ENCODE measurements at regions not wholly inside any gene's neighbourhood (a gene's known extent, or its start where the extent isn't known, plus 50 kb on each side); places are given as distances from the start of the nearest gene placed in this dataset.
"Not testable (repeated sequence)": the region's sequence is repeated elsewhere in the genome, so short reads cannot be mapped to it uniquely, and the experiment has no call there.

DNA sequence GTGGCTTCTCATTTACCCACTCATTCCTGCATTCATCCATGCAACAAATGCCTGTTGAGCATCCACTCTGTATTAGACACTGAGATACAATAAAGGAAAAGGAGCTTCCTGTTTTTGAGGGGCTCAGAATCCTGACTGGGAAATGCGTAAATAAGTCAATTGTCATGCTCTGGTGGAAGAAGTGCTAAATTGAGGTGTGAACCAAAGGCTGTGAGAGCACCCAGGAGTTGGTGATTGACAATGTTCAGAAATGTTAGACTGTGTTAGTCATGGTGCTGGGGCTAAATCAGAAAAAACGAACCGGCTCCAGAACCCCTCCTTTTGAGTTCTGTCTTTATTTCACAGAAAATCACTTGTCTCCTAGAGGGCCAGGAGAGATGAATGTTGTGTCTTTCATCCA, 558.6 kb upstream of the SGCD start:
- no peak for DNase-seq

DNA sequence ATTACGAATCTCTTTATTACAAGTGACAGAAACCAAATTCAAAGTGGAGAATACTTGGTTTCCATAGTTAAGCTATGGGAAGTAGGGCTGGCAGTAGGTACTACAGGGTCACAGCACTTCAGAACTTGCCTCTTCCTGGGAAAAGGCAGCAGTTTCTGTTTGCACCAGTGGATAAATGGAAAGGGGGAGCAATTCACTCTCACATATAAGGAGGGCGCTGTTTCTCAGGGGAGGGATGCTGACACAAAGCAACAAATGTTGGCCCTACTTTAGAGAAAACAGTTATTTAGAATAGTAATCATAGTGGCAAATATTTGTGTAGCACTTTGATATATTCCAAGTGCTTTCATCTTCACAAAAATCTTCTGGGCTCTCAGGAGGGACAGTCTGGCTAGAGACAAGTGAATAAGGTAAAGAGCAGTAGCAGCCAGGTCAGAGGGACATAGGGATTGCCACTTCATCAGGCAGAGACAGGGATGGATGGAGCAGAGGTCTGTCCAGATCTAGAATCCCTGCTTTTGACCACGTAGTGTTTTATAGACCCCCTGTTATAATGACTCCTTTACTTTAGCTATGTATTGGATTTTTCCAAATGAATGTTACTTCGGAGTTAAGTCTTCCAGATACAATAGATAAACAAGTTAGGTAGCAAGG, 554.8 kb upstream of the SGCD start:
- DNase-seq = no peak

DNA sequence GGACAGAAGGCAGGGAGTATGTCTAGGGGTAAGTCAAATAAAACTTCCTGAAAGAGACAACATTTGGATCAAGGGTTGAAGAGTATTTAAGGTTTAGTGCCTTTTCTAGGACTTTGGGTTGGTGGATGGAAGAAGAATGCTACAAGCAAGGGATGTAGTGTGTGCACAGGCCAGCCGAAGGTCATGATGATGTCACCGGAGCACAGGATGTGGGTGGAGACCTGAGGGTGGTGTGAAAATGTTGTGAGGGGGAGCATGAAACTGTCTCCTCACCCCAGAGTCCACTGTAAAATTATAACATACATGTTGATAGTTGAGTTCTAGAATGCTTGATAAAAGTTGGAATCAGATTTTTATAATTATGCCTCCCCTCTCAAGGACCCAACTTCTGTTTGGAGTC, 553.3 kb upstream of the SGCD start:
- no peak for DNase-seq

DNA sequence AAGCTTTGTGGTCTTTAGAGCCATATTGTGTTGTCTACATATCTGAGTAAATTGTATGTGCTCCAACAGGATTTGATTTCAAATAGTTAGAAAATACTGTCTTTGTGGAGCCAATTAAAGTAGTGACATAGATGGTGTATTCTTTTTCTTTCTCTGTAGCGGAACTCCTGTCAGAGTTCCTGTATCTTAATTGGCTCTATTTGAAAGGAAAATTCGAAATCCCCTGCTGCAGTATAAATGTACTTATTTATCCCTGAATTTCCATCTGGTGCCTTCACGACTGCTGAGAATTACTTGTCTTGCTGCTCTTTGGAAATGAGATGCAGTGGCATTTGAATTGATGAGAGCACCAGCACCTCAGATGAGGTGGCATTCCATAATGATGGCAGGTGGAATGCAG, 546.7 kb upstream of the SGCD start:
- no peak for DNase-seq

DNA sequence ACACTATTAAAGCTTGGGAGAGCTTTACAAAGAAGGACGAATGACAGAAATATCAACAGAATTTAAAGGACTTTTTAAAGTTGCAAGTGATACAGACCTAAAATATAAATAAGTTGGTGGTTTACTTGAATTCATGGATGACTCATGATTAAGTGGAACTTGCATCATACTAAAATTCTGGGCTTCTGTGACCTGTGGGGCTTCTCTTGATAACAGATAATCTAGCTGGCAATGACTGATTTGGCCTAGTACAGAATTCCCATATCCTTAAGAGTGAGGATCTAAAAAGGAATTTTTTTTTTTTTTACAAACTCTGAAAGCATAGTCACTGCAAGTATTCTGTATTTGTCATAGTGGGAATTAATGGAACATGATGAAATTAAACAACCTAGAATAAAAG, 543.7 kb upstream of the SGCD start:
- no peak for DNase-seq

DNA sequence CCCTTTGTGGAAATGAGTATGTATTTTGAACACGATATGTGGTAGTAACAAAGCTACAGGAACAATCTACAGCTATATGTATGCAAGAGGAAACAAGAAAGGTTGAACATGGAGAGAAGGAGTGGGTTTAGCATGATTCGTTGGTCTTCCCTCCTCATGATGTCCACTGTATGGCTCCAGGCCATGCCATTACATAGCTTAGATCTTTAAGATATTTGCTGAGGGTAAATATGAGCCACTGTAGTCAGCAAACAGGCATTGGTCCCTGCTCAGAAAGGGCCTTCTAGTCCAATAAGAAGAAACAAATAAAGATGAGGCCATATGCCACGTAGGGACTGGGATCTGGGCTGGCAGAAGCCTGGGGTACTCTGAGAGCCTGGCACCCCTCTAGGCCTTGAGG, 543.2 kb upstream of the SGCD start:
- no peak for DNase-seq

DNA sequence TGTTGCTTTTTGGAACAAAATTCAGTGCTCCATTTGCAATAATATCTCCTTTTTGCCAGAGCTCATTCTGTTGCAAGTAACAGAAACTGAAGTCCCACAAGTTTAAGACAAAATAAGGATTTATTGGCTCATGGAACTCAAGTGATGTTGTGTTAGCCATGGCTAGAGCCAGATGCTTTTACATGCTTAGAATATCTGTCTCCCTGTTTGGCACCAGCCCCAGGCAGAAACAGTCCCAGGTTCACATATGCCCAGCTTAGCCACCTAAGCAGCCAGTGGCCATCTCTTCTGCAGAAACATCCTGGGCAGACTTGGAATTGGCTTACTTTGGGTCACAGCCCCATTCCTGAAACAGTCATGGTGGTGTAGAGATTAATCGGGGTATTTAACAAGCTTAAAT, 540.9 kb upstream of the SGCD start:
- no peak for DNase-seq

DNA sequence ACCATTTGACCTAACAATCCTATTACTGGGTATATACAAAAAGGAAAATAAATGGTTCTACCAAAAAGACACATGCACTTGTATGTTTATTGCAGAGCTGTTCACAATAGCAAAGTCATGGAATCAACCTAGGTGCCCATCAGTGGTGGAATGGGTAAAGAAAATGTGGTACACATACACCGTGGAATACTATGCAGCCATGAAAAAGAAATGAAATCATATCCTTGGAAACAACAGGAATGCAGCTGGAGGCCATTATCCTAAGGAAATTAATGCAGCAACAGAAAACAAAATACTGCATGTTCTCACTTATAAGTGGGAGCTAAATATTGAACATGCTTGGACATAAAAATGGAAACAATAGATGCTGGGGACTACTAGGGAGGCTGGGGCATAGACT, 534.1 kb upstream of the SGCD start:
- no peak for DNase-seq

DNA sequence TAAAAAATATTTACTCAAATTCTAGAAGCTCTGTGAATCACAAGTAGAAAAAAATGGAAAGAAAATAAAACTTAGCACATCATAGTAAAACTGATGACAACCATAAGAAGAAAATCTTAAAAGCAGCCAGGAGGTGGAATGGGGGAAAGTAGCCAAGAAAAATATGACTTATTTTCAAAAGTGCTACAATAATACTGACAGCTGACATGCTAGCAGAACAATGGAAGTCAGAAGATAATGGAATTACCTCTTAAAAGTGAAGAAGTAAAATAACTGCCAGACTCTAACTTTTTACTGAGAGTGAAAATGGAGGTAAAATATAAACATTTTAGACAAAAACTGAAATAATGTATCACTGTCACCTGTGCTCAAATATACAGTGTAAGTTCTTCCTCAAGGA, 532.2 kb upstream of the SGCD start:
- DNase-seq = no peak

DNA sequence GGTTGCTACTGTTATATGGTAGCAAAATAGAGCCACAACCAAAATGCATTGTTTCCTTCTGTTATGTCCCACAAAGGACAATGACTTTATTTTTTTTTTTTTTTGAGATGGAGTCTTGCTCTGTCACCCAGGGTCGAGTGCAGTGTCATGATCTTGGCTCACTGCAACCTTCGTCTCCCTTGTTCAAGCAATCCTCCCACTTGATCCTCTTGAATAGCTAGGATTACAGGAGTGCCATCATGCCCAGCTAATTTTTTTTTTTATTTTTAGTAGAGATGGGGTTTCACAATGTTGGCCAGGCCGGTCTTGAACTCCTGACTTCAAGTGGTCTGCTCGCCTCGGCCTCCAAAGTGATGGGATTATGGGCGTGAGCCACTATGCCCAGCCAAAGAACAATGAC, 527.7 kb upstream of the SGCD start:
- DNase-seq = no peak

DNA sequence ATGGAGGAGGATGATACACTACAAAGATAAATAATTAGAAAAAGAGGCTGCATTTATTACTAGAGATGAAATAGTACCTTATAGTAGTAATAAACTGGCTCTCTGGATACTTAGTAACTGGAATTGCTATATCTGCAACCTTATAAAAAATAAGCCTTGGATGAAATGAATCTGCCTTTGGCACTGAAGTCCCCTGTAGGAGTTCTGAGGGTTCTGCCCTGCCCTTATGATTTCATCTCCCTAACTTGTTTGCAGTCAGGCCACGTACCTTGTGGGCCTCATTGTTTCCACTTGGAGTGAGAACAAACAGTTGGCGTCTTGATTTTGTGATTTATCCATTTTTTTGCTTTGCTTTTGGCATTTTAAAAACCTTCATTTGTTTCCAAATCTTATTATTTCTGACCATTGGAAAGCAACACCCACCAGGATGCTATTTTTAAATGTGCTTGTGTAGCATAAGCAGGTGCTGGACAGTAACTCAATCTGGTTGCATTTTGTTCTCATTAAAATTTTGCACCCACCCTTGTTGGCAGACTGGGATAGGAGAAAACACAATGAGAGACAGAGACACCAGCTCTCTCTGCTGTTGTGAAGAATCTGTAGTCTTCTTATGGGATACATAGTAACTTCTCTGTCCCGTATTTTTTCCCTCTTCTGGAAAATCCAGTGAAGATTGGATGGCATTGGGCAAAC, 518.9 kb upstream of the SGCD start:
- DNase-seq = no peak

DNA sequence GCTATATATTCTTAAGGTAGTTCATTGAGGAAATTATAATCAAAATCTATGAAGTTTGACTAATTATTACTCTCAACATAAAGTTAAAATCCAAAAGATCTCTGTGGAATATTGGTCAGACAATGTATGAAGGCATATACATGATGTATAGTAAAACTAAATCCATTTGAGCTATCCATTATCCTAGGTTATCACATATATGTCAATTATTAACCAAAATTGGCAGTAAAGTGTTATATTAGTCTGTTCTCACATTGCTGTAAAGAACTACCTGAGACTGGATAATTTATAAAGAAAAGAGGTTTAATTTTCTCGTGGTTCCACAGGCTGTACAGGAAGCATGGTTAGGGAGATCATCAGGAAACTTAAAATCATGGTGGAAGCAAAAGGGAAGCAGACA, 511.7 kb upstream of the SGCD start:
- DNase-seq = no peak

DNA sequence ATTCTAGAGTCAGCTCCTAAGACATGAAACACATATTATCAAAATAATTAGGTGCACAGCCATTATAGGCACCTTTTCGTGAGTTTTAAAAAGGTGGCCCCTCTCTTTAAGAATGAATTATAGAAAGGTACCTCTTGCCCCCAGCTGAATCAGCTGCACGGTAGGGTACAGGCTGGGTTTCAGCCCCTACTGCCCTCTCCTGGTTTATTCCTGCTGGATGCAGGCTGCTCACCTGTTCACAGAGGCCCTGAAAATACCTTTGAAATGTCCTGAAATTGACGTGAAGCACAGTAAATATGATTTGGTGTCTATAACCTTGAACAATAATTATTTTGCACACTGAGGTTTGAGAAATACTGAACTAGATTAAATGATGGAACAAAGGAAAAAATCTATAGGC, 504.8 kb upstream of the SGCD start:
- no peak for DNase-seq

DNA sequence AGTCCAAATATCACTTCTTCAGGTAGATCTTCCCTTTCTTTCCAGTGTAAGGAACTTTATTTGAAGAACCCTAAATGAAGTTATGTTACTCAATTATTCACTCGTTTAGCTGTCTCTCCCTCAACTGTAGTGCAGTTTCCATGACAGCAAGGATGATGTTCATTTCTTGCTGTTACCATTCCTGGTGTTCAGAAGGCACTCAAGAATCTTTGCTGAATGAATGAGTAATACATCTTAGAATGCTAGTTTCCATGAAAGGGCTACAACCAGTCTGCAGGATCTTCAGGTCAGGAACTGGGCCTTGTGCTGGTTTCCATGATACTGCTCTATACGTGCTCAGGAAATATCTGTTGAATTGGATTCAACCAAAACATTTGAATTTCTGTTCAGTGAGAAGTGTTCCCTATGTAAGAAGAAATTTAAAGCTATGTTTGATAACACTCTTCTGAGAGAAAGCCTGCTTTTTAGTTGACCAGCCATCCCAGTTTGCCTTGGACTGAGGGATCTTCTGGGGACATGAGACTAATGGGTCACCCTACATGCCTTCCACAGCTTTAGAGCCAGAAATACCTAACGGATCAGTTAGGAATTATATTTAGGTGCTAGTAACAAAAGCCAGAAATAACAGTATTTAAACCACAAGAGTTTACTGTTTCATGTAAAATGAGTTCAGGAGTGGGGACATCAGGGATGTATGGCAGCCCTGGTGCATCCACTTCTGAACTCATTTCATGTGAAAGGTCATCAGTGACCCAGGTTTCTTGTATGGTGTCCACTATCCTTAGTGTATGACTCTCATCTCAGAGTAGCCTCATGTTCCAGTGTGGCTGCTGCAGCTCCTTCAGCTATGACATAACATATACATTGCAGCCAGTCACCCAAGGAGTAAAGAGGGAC, 500.1 kb upstream of the SGCD start:
- no peak for DNase-seq

DNA sequence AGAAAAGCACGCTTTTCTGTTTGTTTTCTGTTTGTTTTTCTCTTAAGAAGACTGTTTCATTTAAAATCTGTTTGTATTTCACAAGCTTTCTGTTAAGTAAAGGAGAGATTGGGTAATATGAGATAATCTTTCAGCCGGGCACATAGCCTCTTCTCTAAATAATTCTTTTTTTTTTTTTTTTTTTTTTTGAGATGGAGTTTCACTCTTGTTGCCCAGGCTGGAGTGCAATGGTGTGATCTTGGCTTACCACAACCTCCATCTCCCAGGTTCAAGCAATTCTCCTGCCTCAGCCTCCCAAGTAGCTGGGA, 499.5 kb upstream of the SGCD start:
- not testable (repeated sequence) for DNase-seq

DNA sequence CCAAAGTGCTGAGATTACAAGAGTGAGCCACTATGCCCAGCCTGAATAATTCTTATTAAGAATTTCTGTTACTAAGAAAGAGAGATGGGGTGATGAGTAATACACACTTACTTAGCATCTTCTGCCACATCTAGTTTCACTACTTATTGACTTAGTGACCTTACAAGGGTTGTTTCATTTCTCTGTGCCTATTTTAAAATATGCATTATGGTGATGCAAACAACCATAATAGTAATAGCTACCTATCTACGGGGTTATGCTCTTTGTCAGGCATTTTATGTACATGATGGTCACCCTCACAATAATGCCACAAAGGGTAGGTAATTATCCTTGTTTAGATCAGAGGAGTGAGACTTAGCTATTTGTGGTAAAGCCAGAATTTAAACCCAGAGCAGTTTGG, 499.0 kb upstream of the SGCD start:
- DNase-seq = no peak

DNA sequence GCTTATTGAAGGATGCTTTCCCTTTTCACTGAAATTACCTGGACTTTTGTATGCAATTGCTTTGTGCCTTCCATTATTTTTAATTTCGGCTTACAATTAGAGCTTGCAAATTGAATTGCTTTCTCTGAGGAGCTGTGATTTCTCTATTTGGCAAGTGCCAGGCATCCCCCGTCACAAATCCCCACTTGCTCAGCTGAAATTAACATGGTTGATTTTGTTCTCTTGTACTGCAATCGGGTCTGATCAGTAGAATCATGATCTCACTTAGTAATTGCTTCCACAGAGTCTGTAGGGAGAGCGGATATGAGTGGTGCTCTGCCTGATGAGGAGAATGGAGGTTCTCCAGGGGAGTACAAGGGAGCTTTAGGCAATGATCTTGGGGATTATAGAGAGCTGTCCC, 495.5 kb upstream of the SGCD start:
- DNase-seq = no peak

DNA sequence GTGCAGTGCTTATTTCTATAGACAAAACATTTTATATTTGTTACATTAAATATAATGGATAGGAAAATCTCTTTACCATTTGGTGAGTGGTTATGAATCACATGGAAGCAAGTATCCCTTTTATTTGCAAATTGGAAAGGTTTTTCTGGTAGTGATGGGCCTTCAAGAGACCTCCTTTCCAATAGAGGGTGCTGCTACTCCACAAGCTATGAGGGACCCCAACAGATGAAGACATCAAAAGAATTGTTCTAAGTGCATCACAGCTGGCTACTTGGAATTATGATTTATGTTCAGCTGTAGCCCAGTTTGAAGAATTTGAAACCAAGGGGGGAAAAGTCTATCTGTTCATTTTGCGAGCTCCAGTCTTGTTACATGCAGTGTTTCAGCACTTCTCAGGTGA, 493.7 kb upstream of the SGCD start:
- DNase-seq = no peak

DNA sequence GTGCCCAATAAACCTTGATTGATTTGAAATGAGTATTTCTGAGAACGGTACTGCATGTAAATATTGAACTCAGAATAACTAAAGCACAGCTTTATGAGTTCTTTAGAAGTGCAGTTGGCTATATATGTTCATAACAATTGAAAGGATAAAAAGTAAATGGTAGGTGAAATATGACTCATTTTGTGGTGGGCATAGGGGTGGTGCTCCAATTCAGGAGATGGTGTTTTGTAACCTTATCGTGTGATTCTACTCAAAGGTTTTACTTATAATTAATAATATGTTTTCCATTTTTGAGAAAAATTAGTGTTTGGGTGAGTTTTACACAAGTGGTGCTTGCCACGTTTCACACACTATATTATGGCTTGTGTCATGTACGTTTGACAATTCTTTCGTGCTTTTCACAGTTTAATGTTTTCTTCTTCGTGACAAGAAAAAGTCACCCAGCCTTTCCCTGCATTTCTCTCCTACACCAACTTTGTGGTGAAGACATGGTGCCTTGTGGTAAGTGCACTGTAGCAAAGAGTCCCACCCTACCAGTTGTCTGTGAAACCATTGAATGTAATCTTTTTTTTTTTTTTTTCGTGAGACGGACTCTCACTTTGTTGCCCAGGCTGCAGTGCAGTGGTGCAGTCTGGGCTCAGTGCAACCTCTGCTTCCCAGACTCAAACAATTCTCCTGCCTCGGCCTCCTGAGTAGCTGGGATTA, 492.5 kb upstream of the SGCD start:
- no peak for DNase-seq

DNA sequence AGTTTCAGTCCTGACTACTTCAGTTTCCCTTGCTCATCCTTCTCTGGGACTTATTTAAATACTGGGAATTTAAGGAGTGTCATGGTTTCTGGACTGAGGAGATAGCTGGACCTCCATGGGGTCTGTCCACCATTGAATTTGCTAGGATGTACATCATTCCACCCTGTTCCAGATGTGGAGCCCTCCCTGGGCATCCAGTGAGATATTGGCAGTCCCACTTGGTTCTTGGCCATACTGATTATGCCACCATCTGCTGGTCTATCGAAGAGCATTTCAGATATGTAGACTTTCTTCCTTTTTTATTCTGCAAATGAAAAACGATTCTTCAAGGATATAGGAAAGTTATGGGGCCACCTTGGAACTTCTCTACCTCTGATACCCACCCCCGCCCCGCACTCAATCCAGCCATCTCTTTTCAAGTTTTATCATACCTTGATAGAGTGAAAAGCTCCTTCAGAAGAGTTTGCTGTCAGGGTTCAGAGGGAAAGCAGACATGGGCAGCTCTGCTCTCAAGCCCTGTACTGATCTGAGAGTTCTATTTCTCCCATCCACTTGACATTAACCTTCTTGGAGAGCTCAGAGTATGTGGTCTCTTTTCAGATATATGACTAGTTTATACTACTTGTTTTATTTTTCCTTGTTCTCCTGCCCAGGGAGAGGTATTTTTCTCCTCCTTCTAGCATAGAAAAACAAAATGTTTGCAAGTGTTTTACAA, 490.7 kb upstream of the SGCD start:
- DNase-seq = no peak

DNA sequence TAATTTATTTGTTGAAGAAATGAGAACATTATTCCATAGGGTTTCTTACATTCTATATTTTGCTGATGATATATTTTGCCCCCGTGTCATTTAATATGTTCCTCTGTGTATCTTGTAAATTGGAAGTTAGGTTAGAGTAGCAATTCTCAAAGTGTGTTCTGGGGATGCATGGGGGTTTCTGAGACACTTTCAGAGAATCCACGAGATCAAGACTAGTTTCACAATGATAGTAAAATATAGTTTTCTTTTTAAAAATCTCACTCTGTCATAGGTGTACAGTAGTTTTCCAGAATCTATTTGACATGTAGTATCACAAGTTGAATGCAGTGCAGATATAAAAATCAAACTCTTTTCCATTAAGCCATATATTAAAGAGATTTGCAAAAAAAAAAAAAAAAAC, 488.6 kb upstream of the SGCD start:
- DNase-seq = no peak
